Esophagus squamous epithelium (tissue), 4 donors: ENCODE measurements at regions not wholly inside any gene's neighbourhood (a gene's known extent, or its start where the extent isn't known, plus 50 kb on each side); places are given as distances from the start of the nearest gene placed in this dataset.

ENCODE experiments used
- CTCF ChIP-seq, 6 experiments: fragments of 450-650 bp in 4 of 6; fragments of 200-600 bp in 2 of 6; sonication (generic) in 2 of 6; IDR thresholded peaks; one replicate each; pipeline ENCODE4 v1.5.1; 2016 to 2019; ENCODE audit warnings: antibody characterized with exemption in 6 of 6, mild to moderate bottlenecking in 4 of 6, moderate library complexity in 4 of 6
- POLR2A ChIP-seq, 4 donors: fragments of 450-650 bp; IDR thresholded peaks; one replicate each; pipeline ENCODE4 v1.6.1; 2017; ENCODE audit warnings: antibody characterized with exemption in 4 of 4, mild to moderate bottlenecking in 4 of 4, moderate library complexity in 3 of 4

GRCh38 chr11:57901278-57901677 is 122.4 kb upstream of the OR9Q1 start:
- TF ChIP-seq POLR2A (IDR thresholded peaks at IDR 0.05) (no peak), CTCF (IDR thresholded peaks at IDR 0.05) (no peak)
